Endothelial cell of umbilical vein (primary cell): ENCODE measurements at regions not wholly inside any gene's neighbourhood (a gene's known extent, or its start where the extent isn't known, plus 50 kb on each side); places are given as distances from the start of the nearest gene placed in this dataset.

Experiments used
- BruUV-seq: library from RNA; stranded (reverse); fragments of 400-500 nt; replicated peaks from 2 replicates; lab custom pipeline; 2021; lab: Mats Ljungman, UMichigan
- CTCF ChIA-PET: fragments of 300-600, 350-600 bp; sonication (Branson Sonifier 250); formaldehyde crosslinking; loops from one replicate; lab custom pipeline; 2021; ENCODE audit warnings: antibody characterized with exemption, inconsistent platforms; lab: Charles Lee
- POLR2A ChIA-PET: fragments of 300-600, 350-600 bp; sonication (Branson Sonifier 250); formaldehyde crosslinking; loops from one replicate; lab custom pipeline; 2021; ENCODE audit warnings: antibody characterized with exemption, inconsistent platforms; lab: Charles Lee
- DNase-seq: peaks from one replicate; pipeline ENCODE4 v3.0.0-alpha.2; 2011; ENCODE audit warnings: low read depth, low spot score
- FAIRE-seq: peaks from 2 replicates; lab custom pipeline; 2011; peaks lifted over from hg19 to GRCh38; lab: Jason Lieb, UNC
- H2AFZ ChIP-seq: 2 replicates; pipeline ENCODE4 v1.6.0; 2012; ENCODE audit warnings: low read depth, low read length, control low read depth, inconsistent platforms
- H3K27ac ChIP-seq: 2 replicates; pipeline ENCODE4 v1.5.1; 2011; ENCODE audit warnings: low read depth, mild to moderate bottlenecking, control low read depth, low read length, moderate library complexity; ENCODE audit not compliant: insufficient read depth
- H3K27me3 ChIP-seq, 2 experiments: 2 replicates each; pipeline versions ENCODE4 v1.6.0 to v1.6.1; 2011; ENCODE audit warnings: low read length in 2 of 2, mixed read lengths in 1 of 2; ENCODE audit not compliant: control insufficient read depth in 2 of 2, insufficient read depth in 2 of 2
- H3K36me3 ChIP-seq, 2 experiments: 2 replicates in 1 of 2; 3 replicates in 1 of 2; pipeline ENCODE4 v1.5.1; 2011; ENCODE audit warnings: low read length in 2 of 2, mild to moderate bottlenecking in 1 of 2, moderate library complexity in 1 of 2; ENCODE audit not compliant: control insufficient read depth in 2 of 2, insufficient read depth in 2 of 2; ENCODE audit errors: extremely low read depth in 1 of 2
- H3K4me1 ChIP-seq: 3 replicates; pipeline ENCODE4 v1.5.1; 2011; ENCODE audit warnings: mild to moderate bottlenecking, low read length; ENCODE audit not compliant: control insufficient read depth, insufficient read depth; ENCODE audit errors: extremely low read depth
- H3K4me2 ChIP-seq: 2 replicates; pipeline ENCODE4 v1.6.1; 2011; ENCODE audit warnings: low read length, control low read depth, mixed read lengths; ENCODE audit not compliant: insufficient read depth
- H3K4me3 ChIP-seq, 3 experiments: fragments of 200-600 bp in 1 of 3; sonication (generic), shearing (Covaris generic) in 1 of 3; replicated peaks in 1 of 3; 2 replicates each; pipeline ENCODE4 v1.5.1; 2011 to 2016; ENCODE audit warnings: control low read depth in 3 of 3, low read length in 3 of 3, mild to moderate bottlenecking in 2 of 3, inconsistent platforms in 1 of 3, low read depth in 1 of 3, moderate library complexity in 1 of 3; ENCODE audit not compliant: insufficient read depth in 1 of 3
- H3K79me2 ChIP-seq: 2 replicates; pipeline ENCODE4 v1.6.0; 2012; ENCODE audit warnings: low read length, inconsistent platforms; ENCODE audit not compliant: control insufficient read depth, insufficient read depth
- H3K9ac ChIP-seq: replicated peaks from 2 replicates; pipeline ENCODE3; 2011; ENCODE audit warnings: low read length, control low read depth; ENCODE audit not compliant: insufficient read depth; ENCODE audit errors: extremely low read depth
- H3K9me1 ChIP-seq: replicated peaks from 3 replicates; pipeline ENCODE4 v1.6.0; 2011; ENCODE audit warnings: mild to moderate bottlenecking, low read length; ENCODE audit not compliant: control insufficient read depth, insufficient read depth; ENCODE audit errors: extremely low read depth
- H3K9me3 ChIP-seq: replicated peaks from 2 replicates; pipeline ENCODE4 v1.5.1; 2012; ENCODE audit warnings: low read length, inconsistent platforms; ENCODE audit not compliant: control insufficient read depth, insufficient read depth
- H4K20me1 ChIP-seq: replicated peaks from 2 replicates; pipeline ENCODE3; 2011; ENCODE audit warnings: mild to moderate bottlenecking, low read length; ENCODE audit not compliant: control insufficient read depth, insufficient read depth; ENCODE audit errors: extremely low read depth
- EZH2 ChIP-seq: IDR thresholded peaks from 2 replicates; pipeline ENCODE4 v1.6.1; 2012; ENCODE audit warnings: borderline replicate concordance, low read depth, mild to moderate bottlenecking, moderate library complexity, low read length, inconsistent platforms; ENCODE audit not compliant: severe bottlenecking
- FOS ChIP-seq: IDR thresholded peaks from 2 replicates; pipeline ENCODE4 v1.6.1; 2011; ENCODE audit warnings: mild to moderate bottlenecking, low read length, moderate library complexity, borderline replicate concordance; ENCODE audit not compliant: insufficient read depth
- GATA2 ChIP-seq: IDR thresholded peaks from 2 replicates; pipeline ENCODE4 v1.7.0; 2011; ENCODE audit warnings: low read depth, mild to moderate bottlenecking, moderate library complexity, mixed read lengths, low read length; ENCODE audit not compliant: insufficient read length, insufficient read depth
- JUN ChIP-seq: IDR thresholded peaks from 2 replicates; pipeline ENCODE4 v1.6.1; 2011; ENCODE audit warnings: borderline replicate concordance, low read depth; ENCODE audit not compliant: insufficient read length, insufficient read depth
- MYC ChIP-seq: IDR thresholded peaks from one replicate; pipeline ENCODE4 v1.6.1; 2011; ENCODE audit warnings: mild to moderate bottlenecking, low read depth, low read length
- POLR2A ChIP-seq: IDR thresholded peaks from 2 replicates; pipeline ENCODE4 v1.6.1; 2012; ENCODE audit warnings: low read depth, mild to moderate bottlenecking, control low read depth, low read length
- POLR2AphosphoS5 ChIP-seq: IDR thresholded peaks from 2 replicates; pipeline ENCODE4 v1.6.1; 2012; ENCODE audit warnings: low read depth, mild to moderate bottlenecking, control low read depth, low read length, moderate library complexity; ENCODE audit not compliant: insufficient read depth
- dilution Hi-C: fragments of 300-500 bp; cut with MboI; formaldehyde crosslinking; loops from one replicate; pipeline ENCODE4 v1.15.0; 2019; ENCODE audit warnings: low sequenced_read_pairs; ENCODE audit not compliant: extremely low pct_ligation_motif_present
- intact Hi-C: fragments of 100-400 bp; cut with micrococcal nuclease; formaldehyde crosslinking; loops from one replicate; pipeline ENCODE4 v1.10.0; 2022
- TF ChIP-seq, protein P1 (sequence below): IDR thresholded peaks from 2 replicates; pipeline ENCODE4 v1.6.1; 2011; ENCODE audit not compliant: insufficient read depth, insufficient read length
- TF ChIP-seq, protein P2 (sequence below), 2 donors: IDR thresholded peaks; 1 replicate in 1 of 2; 2 replicates in 1 of 2; pipeline ENCODE4 v1.5.1; 2011; ENCODE audit warnings: low read length in 2 of 2, mild to moderate bottlenecking in 2 of 2, moderate library complexity in 2 of 2, control low read depth in 1 of 2, inconsistent platforms in 1 of 2, low read depth in 1 of 2; ENCODE audit not compliant: insufficient read depth in 1 of 2; ENCODE audit errors: extremely low read depth in 1 of 2

DNA sequence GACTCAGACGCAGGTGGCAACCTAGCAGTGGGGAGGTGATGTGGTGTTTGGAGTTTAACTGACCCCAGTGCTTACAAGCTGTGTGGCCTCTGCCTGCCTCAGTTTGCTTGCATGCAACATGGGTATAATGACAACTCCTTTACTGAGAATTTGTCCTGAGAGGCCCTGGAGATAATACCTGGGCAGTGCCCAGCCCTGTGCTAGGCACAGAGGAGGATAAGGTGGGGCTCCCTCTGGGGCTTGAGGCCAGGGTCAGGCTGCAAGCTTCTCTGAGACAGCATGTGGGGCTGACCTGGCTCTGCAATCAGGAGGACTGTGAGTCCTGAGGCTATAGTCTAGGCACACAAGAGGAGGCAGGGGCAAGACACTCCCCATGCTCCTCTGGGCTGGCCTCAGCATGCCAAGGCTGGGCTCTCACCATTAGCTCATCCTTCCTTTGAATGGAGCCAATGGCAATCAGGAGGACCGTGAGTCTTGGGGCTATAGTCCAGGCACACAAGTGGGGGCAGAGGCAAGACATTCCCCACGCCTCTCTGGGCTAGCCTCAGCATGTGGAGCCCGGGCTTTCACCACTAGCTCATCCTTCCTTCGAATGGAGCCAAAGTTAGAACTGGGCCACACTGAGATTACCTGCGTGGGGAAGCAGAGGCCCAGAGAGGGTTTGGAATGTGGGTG, 147.9 kb downstream of the RPS24 start:
- Histone ChIP-seq H3K4me3 (no peak overlapping the region), H3K9ac (no peak overlapping the region), H3K4me1 (no peaks in the 10 kb centered on the region), H3K36me3 (no peaks in the 10 kb centered on the region), H3K27ac (no peak overlapping the region), H3K9me1 (no peaks in the 10 kb centered on the region), H3K79me2 (no peaks in the 10 kb centered on the region), H3K4me2 (no peak overlapping the region), H2AFZ (no peak overlapping the region), H3K9me3 (no peaks in the 10 kb centered on the region), H3K27me3 (no peaks in the 10 kb centered on the region), H4K20me1 (no peaks in the 10 kb centered on the region)
- intact Hi-C loops (no loop called here), dilution Hi-C loops (no loop called here)
- no TSS peak for BruUV-seq
- FAIRE-seq (no peak), DNase-seq (no peak)
- no peak for TF ChIP-seq FOS
- TF ChIP-seq JUN: no peak
- TF ChIP-seq POLR2A: no peak
- TF ChIP-seq EZH2: no peak
- TF ChIP-seq MYC: no peak
- TF ChIP-seq, protein P1, sequence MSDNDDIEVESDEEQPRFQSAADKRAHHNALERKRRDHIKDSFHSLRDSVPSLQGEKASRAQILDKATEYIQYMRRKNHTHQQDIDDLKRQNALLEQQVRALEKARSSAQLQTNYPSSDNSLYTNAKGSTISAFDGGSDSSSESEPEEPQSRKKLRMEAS: no peak
- TF ChIP-seq, protein P2, sequence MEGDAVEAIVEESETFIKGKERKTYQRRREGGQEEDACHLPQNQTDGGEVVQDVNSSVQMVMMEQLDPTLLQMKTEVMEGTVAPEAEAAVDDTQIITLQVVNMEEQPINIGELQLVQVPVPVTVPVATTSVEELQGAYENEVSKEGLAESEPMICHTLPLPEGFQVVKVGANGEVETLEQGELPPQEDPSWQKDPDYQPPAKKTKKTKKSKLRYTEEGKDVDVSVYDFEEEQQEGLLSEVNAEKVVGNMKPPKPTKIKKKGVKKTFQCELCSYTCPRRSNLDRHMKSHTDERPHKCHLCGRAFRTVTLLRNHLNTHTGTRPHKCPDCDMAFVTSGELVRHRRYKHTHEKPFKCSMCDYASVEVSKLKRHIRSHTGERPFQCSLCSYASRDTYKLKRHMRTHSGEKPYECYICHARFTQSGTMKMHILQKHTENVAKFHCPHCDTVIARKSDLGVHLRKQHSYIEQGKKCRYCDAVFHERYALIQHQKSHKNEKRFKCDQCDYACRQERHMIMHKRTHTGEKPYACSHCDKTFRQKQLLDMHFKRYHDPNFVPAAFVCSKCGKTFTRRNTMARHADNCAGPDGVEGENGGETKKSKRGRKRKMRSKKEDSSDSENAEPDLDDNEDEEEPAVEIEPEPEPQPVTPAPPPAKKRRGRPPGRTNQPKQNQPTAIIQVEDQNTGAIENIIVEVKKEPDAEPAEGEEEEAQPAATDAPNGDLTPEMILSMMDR (IDR thresholded peaks at IDR 0.05; ENCODE audit: extremely low read depth in 1 of 2, insufficient read depth in 1 of 2, low read depth in 1 of 2, low read length in 2 of 2): no peak
- TF ChIP-seq POLR2AphosphoS5: no peak
- no peak for TF ChIP-seq GATA2
- POLR2A ChIA-PET: no interaction called here
- CTCF ChIA-PET: no interaction called here
